IMR-90 (cell line): ENCODE measurements at regions not wholly inside any gene's neighbourhood (a gene's known extent, or its start where the extent isn't known, plus 50 kb on each side); places are given as distances from the start of the nearest gene placed in this dataset.

Experiments used
- CEBPB ChIP-seq: IDR thresholded peaks from 2 replicates; pipeline ENCODE4 v1.6.1; 2012; ENCODE audit warnings: low read depth, low read length, improper control_type of control experiment
- CHD1 ChIP-seq: IDR thresholded peaks from 2 replicates; pipeline ENCODE4 v1.6.1; 2012; ENCODE audit warnings: low read depth, low read length, improper control_type of control experiment
- ELK1 ChIP-seq: fragments of 150-350 bp; IDR thresholded peaks from 2 replicates; pipeline ENCODE4 v1.6.1; 2016; ENCODE audit warnings: low read depth, mild to moderate bottlenecking, low read length, moderate library complexity, borderline replicate concordance
- FOS ChIP-seq: fragments of 150-350 bp; IDR thresholded peaks from 2 replicates; pipeline ENCODE4 v1.6.1; 2016; ENCODE audit warnings: low read depth, low read length
- MAFK ChIP-seq: IDR thresholded peaks from 2 replicates; pipeline ENCODE4 v1.6.1; 2012; ENCODE audit warnings: low read depth, low read length, improper control_type of control experiment
- MAZ ChIP-seq: IDR thresholded peaks from 2 replicates; pipeline ENCODE4 v1.6.1; 2012; ENCODE audit warnings: low read depth, mild to moderate bottlenecking, low read length, improper control_type of control experiment, moderate library complexity, borderline replicate concordance
- MXI1 ChIP-seq: IDR thresholded peaks from 2 replicates; pipeline ENCODE4 v1.6.1; 2012; ENCODE audit warnings: low read depth, mild to moderate bottlenecking, low read length, moderate library complexity, borderline replicate concordance
- POLR2A ChIP-seq: IDR thresholded peaks from 2 replicates; pipeline ENCODE4 v1.6.1; 2012; ENCODE audit warnings: mild to moderate bottlenecking, low read depth, low read length
- RCOR1 ChIP-seq: IDR thresholded peaks from 2 replicates; pipeline ENCODE4 v1.6.1; 2012; ENCODE audit warnings: mild to moderate bottlenecking, low read length, improper control_type of control experiment; ENCODE audit not compliant: insufficient replicate concordance
- RFX5 ChIP-seq: IDR thresholded peaks from 2 replicates; pipeline ENCODE4 v1.8.0; 2012; ENCODE audit warnings: low read depth, mild to moderate bottlenecking, low read length, moderate library complexity
- SMC3 ChIP-seq: fragments of 150-350 bp; IDR thresholded peaks from 2 replicates; pipeline ENCODE4 v1.6.1; 2016; ENCODE audit warnings: low read depth, mild to moderate bottlenecking, antibody characterized with exemption, low read length, moderate library complexity
- TF ChIP-seq, protein P1 (sequence below): conservative IDR thresholded peaks from 2 replicates; pipeline ENCODE4 v1.5.1; 2012; ENCODE audit warnings: mild to moderate bottlenecking, low read depth, low read length, improper control_type of control experiment

DNA sequence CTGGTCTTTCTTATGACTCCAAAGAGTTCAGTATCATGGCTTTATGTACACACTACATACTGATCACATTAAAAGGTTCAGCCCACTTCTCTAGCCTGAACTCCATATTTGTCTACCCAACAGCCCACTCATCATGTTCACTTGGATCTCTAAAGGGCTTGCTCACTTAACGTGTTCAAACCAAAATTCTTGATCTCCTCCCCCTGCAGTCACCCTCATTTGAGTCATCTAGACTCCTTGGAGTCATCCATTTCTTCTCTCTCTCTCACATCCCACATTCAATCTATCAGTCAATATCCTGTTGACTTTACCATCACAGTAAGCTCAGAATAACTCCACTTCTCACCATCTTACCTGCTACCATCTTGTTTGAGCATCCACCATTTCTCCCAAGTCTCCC, 148.4 kb upstream of the ARID2 start:
- TF ChIP-seq POLR2A (no peak), MAZ (no peak), SMC3 (no peak), FOS (no peak), MAFK (no peak), ELK1 (no peak), CHD1 (no peak), RCOR1 (no peak), RFX5 (no peak), MXI1 (no peak), CEBPB (no peak)
- TF ChIP-seq, protein P1, sequence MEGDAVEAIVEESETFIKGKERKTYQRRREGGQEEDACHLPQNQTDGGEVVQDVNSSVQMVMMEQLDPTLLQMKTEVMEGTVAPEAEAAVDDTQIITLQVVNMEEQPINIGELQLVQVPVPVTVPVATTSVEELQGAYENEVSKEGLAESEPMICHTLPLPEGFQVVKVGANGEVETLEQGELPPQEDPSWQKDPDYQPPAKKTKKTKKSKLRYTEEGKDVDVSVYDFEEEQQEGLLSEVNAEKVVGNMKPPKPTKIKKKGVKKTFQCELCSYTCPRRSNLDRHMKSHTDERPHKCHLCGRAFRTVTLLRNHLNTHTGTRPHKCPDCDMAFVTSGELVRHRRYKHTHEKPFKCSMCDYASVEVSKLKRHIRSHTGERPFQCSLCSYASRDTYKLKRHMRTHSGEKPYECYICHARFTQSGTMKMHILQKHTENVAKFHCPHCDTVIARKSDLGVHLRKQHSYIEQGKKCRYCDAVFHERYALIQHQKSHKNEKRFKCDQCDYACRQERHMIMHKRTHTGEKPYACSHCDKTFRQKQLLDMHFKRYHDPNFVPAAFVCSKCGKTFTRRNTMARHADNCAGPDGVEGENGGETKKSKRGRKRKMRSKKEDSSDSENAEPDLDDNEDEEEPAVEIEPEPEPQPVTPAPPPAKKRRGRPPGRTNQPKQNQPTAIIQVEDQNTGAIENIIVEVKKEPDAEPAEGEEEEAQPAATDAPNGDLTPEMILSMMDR, result no peak
